ENCODE measurements at regions not wholly inside any gene's neighbourhood (a gene's known extent, or its start where the extent isn't known, plus 50 kb on each side); places are given as distances from the start of the nearest gene placed in this dataset.

DNA sequence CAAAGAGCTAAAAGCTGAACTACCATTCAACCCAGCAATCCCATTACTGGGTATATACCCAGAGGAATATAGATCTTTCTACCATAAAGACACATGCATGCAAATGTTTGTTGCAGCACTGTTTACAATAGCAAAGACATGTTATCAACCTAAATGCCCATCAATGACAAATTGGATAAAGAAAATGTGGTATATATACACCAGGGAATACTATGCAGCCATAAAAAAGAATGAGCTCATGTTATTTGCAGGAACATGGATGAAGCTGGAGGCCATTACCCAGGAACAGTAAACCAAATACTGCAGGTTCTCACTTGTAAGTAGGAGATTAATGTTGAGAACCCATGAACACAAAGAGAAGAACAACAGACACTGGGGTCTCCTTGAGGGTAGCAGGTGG, 1295.1 kb downstream of the TYW1 start:
- TF ChIP-seq, protein P1, sequence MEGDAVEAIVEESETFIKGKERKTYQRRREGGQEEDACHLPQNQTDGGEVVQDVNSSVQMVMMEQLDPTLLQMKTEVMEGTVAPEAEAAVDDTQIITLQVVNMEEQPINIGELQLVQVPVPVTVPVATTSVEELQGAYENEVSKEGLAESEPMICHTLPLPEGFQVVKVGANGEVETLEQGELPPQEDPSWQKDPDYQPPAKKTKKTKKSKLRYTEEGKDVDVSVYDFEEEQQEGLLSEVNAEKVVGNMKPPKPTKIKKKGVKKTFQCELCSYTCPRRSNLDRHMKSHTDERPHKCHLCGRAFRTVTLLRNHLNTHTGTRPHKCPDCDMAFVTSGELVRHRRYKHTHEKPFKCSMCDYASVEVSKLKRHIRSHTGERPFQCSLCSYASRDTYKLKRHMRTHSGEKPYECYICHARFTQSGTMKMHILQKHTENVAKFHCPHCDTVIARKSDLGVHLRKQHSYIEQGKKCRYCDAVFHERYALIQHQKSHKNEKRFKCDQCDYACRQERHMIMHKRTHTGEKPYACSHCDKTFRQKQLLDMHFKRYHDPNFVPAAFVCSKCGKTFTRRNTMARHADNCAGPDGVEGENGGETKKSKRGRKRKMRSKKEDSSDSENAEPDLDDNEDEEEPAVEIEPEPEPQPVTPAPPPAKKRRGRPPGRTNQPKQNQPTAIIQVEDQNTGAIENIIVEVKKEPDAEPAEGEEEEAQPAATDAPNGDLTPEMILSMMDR (IDR thresholded peaks at IDR 0.05; ENCODE audit: low read length), result no peak
- TF ChIP-seq EZH2 (optimal IDR thresholded peaks at IDR 0.05; ENCODE audit: low read depth, low read length) (no peak), EZH2phosphoT487 (IDR thresholded peaks at IDR 0.05; ENCODE audit: low read length) (no peak)
